GM12875 (cell line): ENCODE measurements at regions not wholly inside any gene's neighbourhood (a gene's known extent, or its start where the extent isn't known, plus 50 kb on each side); places are given as distances from the start of the nearest gene placed in this dataset.
"Not testable (repeated sequence)": the region's sequence is repeated elsewhere in the genome, so short reads cannot be mapped to it uniquely, and the experiment has no call there.

Experiments
- H3K4me3 ChIP-seq: one replicate; pipeline ENCODE4 v1.5.1; 2011; ENCODE audit warnings: low read depth, low read length, control low read depth
- TF ChIP-seq, protein P1 (sequence below): IDR thresholded peaks from 2 replicates; pipeline ENCODE4 v1.5.1; 2011; ENCODE audit warnings: low read depth, mild to moderate bottlenecking, control low read depth, inconsistent platforms, low read length, moderate library complexity, borderline replicate concordance; ENCODE audit not compliant: insufficient read depth

DNA sequence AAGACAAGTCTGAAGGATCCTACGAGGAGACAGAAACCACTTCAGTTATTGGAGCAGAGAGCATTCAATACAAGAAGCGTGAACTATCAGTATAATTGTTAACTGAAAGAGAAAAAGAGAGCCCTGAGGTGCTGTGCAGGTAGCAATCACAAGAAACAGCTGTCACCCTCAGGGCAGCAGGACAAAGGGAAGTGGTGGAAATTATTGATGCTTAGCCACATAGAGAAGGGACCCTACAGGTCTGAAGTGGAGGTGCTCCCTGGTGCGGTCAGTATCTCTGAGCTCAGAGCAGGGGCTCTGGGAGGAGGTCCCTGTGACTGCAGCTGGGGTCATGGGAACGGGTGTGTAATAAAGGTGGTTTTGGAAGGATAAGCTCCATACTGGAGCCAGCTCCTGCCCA lies 97.8 kb upstream of the KLF6 start:
- H3K4me3 ChIP-seq = no peak overlapping the region
- TF ChIP-seq, protein P1, sequence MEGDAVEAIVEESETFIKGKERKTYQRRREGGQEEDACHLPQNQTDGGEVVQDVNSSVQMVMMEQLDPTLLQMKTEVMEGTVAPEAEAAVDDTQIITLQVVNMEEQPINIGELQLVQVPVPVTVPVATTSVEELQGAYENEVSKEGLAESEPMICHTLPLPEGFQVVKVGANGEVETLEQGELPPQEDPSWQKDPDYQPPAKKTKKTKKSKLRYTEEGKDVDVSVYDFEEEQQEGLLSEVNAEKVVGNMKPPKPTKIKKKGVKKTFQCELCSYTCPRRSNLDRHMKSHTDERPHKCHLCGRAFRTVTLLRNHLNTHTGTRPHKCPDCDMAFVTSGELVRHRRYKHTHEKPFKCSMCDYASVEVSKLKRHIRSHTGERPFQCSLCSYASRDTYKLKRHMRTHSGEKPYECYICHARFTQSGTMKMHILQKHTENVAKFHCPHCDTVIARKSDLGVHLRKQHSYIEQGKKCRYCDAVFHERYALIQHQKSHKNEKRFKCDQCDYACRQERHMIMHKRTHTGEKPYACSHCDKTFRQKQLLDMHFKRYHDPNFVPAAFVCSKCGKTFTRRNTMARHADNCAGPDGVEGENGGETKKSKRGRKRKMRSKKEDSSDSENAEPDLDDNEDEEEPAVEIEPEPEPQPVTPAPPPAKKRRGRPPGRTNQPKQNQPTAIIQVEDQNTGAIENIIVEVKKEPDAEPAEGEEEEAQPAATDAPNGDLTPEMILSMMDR = no peak

DNA sequence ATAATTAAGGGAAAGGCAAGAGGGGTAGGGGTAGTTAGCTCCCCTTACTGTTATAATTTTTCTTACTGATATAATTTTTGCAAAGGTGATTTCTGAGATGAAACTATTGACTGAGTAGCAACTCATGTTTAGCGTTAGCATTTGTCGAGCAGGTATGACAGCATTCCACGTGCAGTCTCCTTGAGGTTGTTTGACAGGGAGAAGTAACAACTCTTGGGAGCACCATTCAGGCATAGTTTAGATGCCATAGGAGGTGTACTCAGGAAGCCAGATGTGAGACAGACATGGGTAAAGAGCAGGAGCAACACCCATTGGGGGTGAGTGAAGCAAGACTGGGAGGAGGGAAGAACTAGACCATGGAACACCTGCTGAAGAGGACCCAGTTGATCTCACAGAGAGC lies 96.6 kb upstream of the KLF6 start:
- no peak overlapping the region for H3K4me3 ChIP-seq
- TF ChIP-seq, protein P1 = no peak

DNA sequence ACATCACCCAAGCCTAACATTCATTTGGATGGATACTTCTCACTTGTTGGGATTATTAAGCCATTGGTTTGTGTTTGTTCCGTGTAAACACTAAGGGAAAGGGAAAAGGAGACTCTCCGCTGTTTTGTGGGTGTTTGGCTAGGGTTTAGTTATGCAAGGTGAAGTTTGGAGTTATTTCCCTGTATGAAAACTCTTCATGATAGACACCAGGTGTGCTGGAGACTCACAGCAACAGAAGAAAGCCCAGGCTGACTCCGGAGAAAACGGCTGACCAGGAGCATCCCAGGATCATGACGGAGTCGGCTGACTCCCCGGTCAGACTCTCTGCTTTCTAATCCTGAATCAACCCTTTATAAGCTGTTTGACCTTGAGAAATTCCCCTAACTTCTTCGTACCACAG lies 94.1 kb upstream of the KLF6 start:
- H3K4me3 ChIP-seq = no peak overlapping the region
- TF ChIP-seq, protein P1 = no peak

- no peak overlapping the region for H3K4me3 ChIP-seq
- TF ChIP-seq, protein P1 = no peak
These were observed 92.4 kb upstream of the KLF6 start for GRCh38 chr10:3877211-3878000.

- no peak overlapping the region for H3K4me3 ChIP-seq
- TF ChIP-seq, protein P1 = no peak
These were observed 91.4 kb upstream of the KLF6 start for GRCh38 chr10:3876350-3876962.

- H3K4me3 ChIP-seq = no peak overlapping the region
- TF ChIP-seq, protein P1 = no peak
These were observed 90.8 kb upstream of the KLF6 start for GRCh38 chr10:3875842-3876235.

- TF ChIP-seq, protein P1 = no peak
- H3K4me3 ChIP-seq = peak overlapping the region; percentile 14
These were observed 90.2 kb upstream of the KLF6 start for GRCh38 chr10:3874990-3875841.

DNA sequence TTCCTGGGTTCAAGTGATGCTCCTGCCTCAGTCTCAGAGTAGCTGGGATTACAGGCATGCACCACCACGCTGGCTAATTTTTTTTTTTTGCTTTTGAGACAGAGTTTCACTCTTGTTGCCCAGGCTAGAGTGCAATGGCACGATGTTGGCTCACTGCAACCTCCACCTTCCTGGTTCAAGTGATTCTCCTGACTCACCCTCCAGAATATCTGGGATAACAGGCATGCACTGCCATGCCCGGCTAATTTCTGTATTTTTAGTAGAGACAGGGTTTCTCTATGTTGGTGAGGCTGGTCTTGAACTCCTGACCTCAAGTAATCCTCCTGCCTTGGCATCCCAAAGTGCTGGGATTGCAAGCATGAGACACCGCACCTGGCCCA lies 89.6 kb upstream of the KLF6 start:
- H3K4me3 ChIP-seq = not testable (repeated sequence)
